ENCODE measurements at regions not wholly inside any gene's neighbourhood (a gene's known extent, or its start where the extent isn't known, plus 50 kb on each side); places are given as distances from the start of the nearest gene placed in this dataset.

DNA sequence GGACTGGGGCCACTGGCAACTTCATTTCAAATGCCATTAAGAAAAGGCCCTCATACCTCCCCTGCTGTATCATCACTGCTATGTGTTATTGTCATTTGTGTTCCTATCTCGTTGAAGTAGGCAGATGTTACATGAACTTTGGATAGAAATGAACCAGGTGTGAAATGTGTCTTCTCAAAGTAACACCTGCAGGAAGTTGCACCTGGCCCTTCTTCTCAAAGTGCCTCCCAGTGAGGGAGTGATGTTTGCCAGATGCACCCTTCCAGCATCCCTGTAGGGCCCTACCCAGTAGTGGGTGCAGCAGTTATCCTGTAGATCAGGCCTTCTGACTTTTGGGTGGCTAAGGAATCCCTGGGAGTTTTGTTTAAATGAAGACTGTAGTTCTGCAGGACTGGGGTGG is 197.7 kb upstream of the CTNNB1 start:
- no peak for TF ChIP-seq CTCF (IDR thresholded peaks at IDR 0.05)
- Mint-ChIP-seq H3K4me3 (no peak overlapping the region), H3K4me1 (no peaks in the 10 kb centered on the region), H3K9me3 (no peaks in the 10 kb centered on the region), H3K27ac (no peak overlapping the region), H3K36me3 (ENCODE audit: low read depth) (no peaks in the 10 kb centered on the region), H3K27me3 (peaks cover 1% of the 10 kb centered on the region)
- intact Hi-C loops (cut with micrococcal nuclease) = no loop called here
- ChIA-PET POLR2A (no interaction called here), CTCF (no interaction called here)
- DNase-seq (no peak), ATAC-seq (ENCODE audit: low read depth) (no peak)

DNA sequence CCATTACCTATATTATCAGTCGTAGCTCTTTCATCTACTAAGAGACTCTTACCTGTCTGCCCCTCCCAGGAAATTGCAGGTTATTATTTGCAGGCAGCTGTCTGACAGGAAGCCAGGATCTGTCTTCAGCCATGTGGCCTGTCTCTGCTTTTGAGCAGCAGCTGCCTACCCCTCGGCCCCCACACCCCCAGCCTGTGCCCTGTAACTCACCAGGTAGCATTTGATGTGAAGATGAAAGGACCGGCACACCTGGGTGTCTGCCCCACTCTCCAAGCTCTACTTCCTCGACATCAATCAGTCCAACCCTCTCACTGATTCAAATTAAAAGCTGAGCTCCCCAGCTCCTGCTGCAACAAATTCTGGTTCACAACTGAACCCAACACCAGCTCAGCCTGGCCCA is 197.2 kb upstream of the CTNNB1 start:
- DNase-seq (no peak), ATAC-seq (ENCODE audit: low read depth) (no peak)
- Mint-ChIP-seq H3K27me3 (peaks cover 1% of the 10 kb centered on the region), H3K36me3 (ENCODE audit: low read depth) (no peaks in the 10 kb centered on the region), H3K9me3 (peaks cover 3% of the 10 kb centered on the region), H3K4me1 (no peaks in the 10 kb centered on the region), H3K27ac (no peak overlapping the region), H3K4me3 (no peak overlapping the region)
- POLR2A ChIA-PET = no interaction called here
- no peak for TF ChIP-seq CTCF (IDR thresholded peaks at IDR 0.05)
- CTCF ChIA-PET = no interaction called here
- intact Hi-C loops (cut with micrococcal nuclease) = no loop called here

GRCh38 chr3:41007399-41007798 is 191.9 kb upstream of the CTNNB1 start:
- H3K4me3 Mint-ChIP-seq = no peak overlapping the region
- peaks cover 17% of the 10 kb centered on the region for H3K9me3 Mint-ChIP-seq
- H3K36me3 Mint-ChIP-seq (ENCODE audit: low read depth) = no peaks in the 10 kb centered on the region
- H3K27me3 Mint-ChIP-seq = peaks cover 5% of the 10 kb centered on the region
- DNase-seq (no peak), ATAC-seq (ENCODE audit: low read depth) (no peak)
- no peaks in the 10 kb centered on the region for H3K4me1 Mint-ChIP-seq
- intact Hi-C loops (cut with micrococcal nuclease) = no loop called here
- no peak for TF ChIP-seq CTCF (IDR thresholded peaks at IDR 0.05)
- POLR2A ChIA-PET = no interaction called here
- CTCF ChIA-PET = no interaction called here
- no peak overlapping the region for H3K27ac Mint-ChIP-seq

DNA sequence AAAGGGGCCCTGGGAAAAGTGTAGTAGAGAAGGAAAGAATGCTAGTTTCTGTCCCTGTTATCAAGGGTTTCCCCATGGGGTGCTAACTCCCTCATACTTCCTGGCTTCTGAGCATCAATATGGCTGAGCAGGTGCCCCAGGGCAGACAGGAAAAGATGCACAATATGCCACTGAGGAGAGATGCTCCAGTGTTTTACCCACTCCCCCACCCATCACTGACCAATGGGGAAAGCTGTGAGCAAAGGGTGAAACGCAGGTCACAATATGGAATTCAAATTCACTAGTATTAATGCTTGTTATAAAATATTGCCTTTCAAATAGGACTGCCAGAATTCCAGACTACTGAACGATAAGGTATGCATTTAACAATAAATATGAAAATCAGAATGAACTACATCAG is 187.5 kb upstream of the CTNNB1 start:
- peaks cover 11% of the 10 kb centered on the region for H3K27me3 Mint-ChIP-seq
- DNase-seq (no peak), ATAC-seq (ENCODE audit: low read depth) (no peak)
- ChIA-PET CTCF (no interaction called here), POLR2A (no interaction called here)
- H3K27ac Mint-ChIP-seq = no peak overlapping the region
- peaks cover 16% of the 10 kb centered on the region for H3K9me3 Mint-ChIP-seq
- no peaks in the 10 kb centered on the region for H3K36me3 Mint-ChIP-seq (ENCODE audit: low read depth)
- H3K4me3 Mint-ChIP-seq = no peak overlapping the region
- intact Hi-C loops (cut with micrococcal nuclease) = no loop called here
- TF ChIP-seq CTCF (IDR thresholded peaks at IDR 0.05) = no peak
- H3K4me1 Mint-ChIP-seq = no peaks in the 10 kb centered on the region

- CTCF ChIA-PET = no interaction called here
- POLR2A ChIA-PET = no interaction called here
- H3K27me3 Mint-ChIP-seq = peaks cover 12% of the 10 kb centered on the region
Observed at GRCh38 chr3:41018855-41019254, 180.4 kb upstream of the CTNNB1 start.

More at GRCh38 chr3:41018855-41019254, 180.4 kb upstream of the CTNNB1 start:
- Mint-ChIP-seq H3K9me3 (no peaks in the 10 kb centered on the region), H3K27ac (no peak overlapping the region), H3K4me1 (no peaks in the 10 kb centered on the region), H3K4me3 (no peak overlapping the region), H3K36me3 (ENCODE audit: low read depth) (no peaks in the 10 kb centered on the region)
- intact Hi-C loops (cut with micrococcal nuclease) = no loop called here
- ATAC-seq (ENCODE audit: low read depth) = no peak
- TF ChIP-seq CTCF (IDR thresholded peaks at IDR 0.05) = no peak
- no peak for DNase-seq
